Sigmoid colon (tissue), 4 donors: ENCODE measurements at regions not wholly inside any gene's neighbourhood (a gene's known extent, or its start where the extent isn't known, plus 50 kb on each side); places are given as distances from the start of the nearest gene placed in this dataset.

Source experiments
- POLR2A ChIP-seq, 2 donors: fragments of 450-650 bp; IDR thresholded peaks; one replicate each; pipeline ENCODE4 v1.6.1; 2016; ENCODE audit warnings: antibody characterized with exemption in 2 of 2, mild to moderate bottlenecking in 2 of 2, moderate library complexity in 2 of 2
- POLR2AphosphoS5 ChIP-seq, 4 donors: sonication (generic); formaldehyde crosslinking; IDR thresholded peaks; one replicate each; pipeline ENCODE4 v1.6.1; 2017; ENCODE audit warnings: antibody characterized with exemption in 4 of 4
- TF ChIP-seq, protein P1 (sequence below), 4 experiments: fragments of 450-650 bp in 3 of 4; fragments of 200-600 bp in 1 of 4; IDR thresholded peaks; one replicate each; pipeline ENCODE4 v1.5.1; 2016 to 2019; ENCODE audit warnings: antibody characterized with exemption in 4 of 4, mild to moderate bottlenecking in 3 of 4, moderate library complexity in 2 of 4

DNA sequence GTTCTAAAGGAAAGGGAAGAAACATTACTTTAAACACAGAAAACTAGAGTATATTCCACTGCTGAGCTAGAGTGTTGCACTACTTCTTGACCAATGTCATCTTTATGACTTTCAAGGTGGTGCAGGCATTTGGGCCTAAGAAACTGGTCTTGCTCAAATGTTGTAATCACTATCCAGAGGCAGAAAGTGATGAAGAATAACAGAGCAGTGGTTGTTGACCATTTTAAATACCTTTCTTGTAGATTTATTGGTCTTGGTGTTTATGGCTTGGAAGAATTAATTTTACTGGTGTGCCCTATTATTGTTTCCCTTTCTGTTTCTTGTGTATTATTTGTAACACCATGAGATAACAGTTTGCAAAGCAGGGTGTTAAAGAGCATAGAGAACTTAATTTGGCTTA is 56.9 kb upstream of the SCN7A start:
- peak in 3 of 4 donors; percentile 33 to 86 (median 84) for TF ChIP-seq POLR2AphosphoS5 (IDR thresholded peaks at IDR 0.05)
- TF ChIP-seq, protein P1, sequence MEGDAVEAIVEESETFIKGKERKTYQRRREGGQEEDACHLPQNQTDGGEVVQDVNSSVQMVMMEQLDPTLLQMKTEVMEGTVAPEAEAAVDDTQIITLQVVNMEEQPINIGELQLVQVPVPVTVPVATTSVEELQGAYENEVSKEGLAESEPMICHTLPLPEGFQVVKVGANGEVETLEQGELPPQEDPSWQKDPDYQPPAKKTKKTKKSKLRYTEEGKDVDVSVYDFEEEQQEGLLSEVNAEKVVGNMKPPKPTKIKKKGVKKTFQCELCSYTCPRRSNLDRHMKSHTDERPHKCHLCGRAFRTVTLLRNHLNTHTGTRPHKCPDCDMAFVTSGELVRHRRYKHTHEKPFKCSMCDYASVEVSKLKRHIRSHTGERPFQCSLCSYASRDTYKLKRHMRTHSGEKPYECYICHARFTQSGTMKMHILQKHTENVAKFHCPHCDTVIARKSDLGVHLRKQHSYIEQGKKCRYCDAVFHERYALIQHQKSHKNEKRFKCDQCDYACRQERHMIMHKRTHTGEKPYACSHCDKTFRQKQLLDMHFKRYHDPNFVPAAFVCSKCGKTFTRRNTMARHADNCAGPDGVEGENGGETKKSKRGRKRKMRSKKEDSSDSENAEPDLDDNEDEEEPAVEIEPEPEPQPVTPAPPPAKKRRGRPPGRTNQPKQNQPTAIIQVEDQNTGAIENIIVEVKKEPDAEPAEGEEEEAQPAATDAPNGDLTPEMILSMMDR (IDR thresholded peaks at IDR 0.05) = no peak
- no peak for TF ChIP-seq POLR2A (IDR thresholded peaks at IDR 0.05)
